DOHH2 (cell line): ENCODE measurements at regions not wholly inside any gene's neighbourhood (a gene's known extent, or its start where the extent isn't known, plus 50 kb on each side); places are given as distances from the start of the nearest gene placed in this dataset.

Source experiments
- CTCF ChIP-seq: fragments of 200-600 bp; sonication (generic); IDR thresholded peaks from one replicate; pipeline ENCODE4 v1.5.1; 2014; ENCODE audit warnings: antibody characterized with exemption, mild to moderate bottlenecking, low read depth, low read length; ENCODE audit not compliant: poor library complexity, severe bottlenecking
- EZH2phosphoT487 ChIP-seq: fragments of 200-600 bp; sonication (generic); IDR thresholded peaks from 2 replicates; pipeline ENCODE4 v1.6.1; 2017; ENCODE audit warnings: borderline replicate concordance, mild to moderate bottlenecking, antibody characterized with exemption, low read length, moderate library complexity, mixed read lengths

- TF ChIP-seq EZH2phosphoT487, result no peak
- TF ChIP-seq CTCF, result no peak
These were observed 168.7 kb downstream of the GNAI1 start for GRCh38 chr7:80303315-80303714.
